IPS-20b (cell line): ENCODE measurements at regions not wholly inside any gene's neighbourhood (a gene's known extent, or its start where the extent isn't known, plus 50 kb on each side); places are given as distances from the start of the nearest gene placed in this dataset.

ENCODE experiments used
- H3K27ac ChIP-seq: one replicate; pipeline ENCODE4 v1.5.1; 2013; ENCODE audit warnings: low read length
- H3K27me3 ChIP-seq: 2 replicates; pipeline ENCODE4 v1.6.1; 2013; ENCODE audit warnings: mild to moderate bottlenecking, low read length, inconsistent platforms; ENCODE audit not compliant: insufficient read depth
- H3K36me3 ChIP-seq: 2 replicates; pipeline ENCODE4 v1.6.1; 2013; ENCODE audit warnings: low read depth, mild to moderate bottlenecking, inconsistent platforms, low read length, moderate library complexity; ENCODE audit not compliant: insufficient read depth
- H3K4me1 ChIP-seq: 2 replicates; pipeline ENCODE4 v1.6.1; 2013; ENCODE audit warnings: mild to moderate bottlenecking, control low read depth, inconsistent platforms, low read length, moderate library complexity; ENCODE audit not compliant: insufficient read depth
- H3K4me3 ChIP-seq: 2 replicates; pipeline ENCODE4 v1.5.1; 2013; ENCODE audit warnings: mild to moderate bottlenecking, low read length, inconsistent platforms
- H3K9ac ChIP-seq: 2 replicates; pipeline ENCODE4 v1.6.1; 2013; ENCODE audit warnings: low read depth, mild to moderate bottlenecking, inconsistent platforms, low read length, moderate library complexity
- H3K9me3 ChIP-seq: 2 replicates; pipeline ENCODE4 v1.6.1; 2013; ENCODE audit warnings: mild to moderate bottlenecking, low read depth, low read length, inconsistent platforms; ENCODE audit not compliant: insufficient read depth

- H3K27me3 ChIP-seq = no peaks in the 10 kb centered on the region
- no peaks in the 10 kb centered on the region for H3K9me3 ChIP-seq
- H3K36me3 ChIP-seq = no peaks in the 10 kb centered on the region
- no peak overlapping the region for H3K4me3 ChIP-seq
- H3K27ac ChIP-seq = no peak overlapping the region
- no peak overlapping the region for H3K9ac ChIP-seq
- H3K4me1 ChIP-seq = no peaks in the 10 kb centered on the region
Measured at GRCh38 chr1:88118176-88118845, 565.8 kb upstream of the PKN2 start.

- Histone ChIP-seq H3K9ac (no peak overlapping the region), H3K27me3 (no peaks in the 10 kb centered on the region), H3K4me3 (no peak overlapping the region), H3K27ac (no peak overlapping the region), H3K9me3 (no peaks in the 10 kb centered on the region), H3K4me1 (no peaks in the 10 kb centered on the region; the same call in 1 of the 2 replicates), H3K36me3 (no peaks in the 10 kb centered on the region)
Measured at GRCh38 chr1:88124614-88125013, 559.5 kb upstream of the PKN2 start.

- Histone ChIP-seq H3K4me1 (no peaks in the 10 kb centered on the region; the same call in 1 of the 2 replicates), H3K9ac (no peak overlapping the region), H3K9me3 (peaks cover 2% of the 10 kb centered on the region; the same call in 1 of the 2 replicates), H3K27ac (no peak overlapping the region), H3K27me3 (no peaks in the 10 kb centered on the region), H3K4me3 (no peak overlapping the region), H3K36me3 (no peaks in the 10 kb centered on the region)
Measured at GRCh38 chr1:88126467-88126866, 557.6 kb upstream of the PKN2 start.

GRCh38 chr1:88133991-88134390 lies 550.1 kb upstream of the PKN2 start:
- Histone ChIP-seq H3K4me1 (peaks cover 25% of the 10 kb centered on the region; the same call in 1 of the 2 replicates), H3K9ac (no peak overlapping the region), H3K4me3 (no peak overlapping the region), H3K9me3 (peaks cover 5% of the 10 kb centered on the region; the same call in 1 of the 2 replicates), H3K27ac (no peak overlapping the region), H3K27me3 (no peaks in the 10 kb centered on the region), H3K36me3 (no peaks in the 10 kb centered on the region)

GRCh38 chr1:88134983-88135921 lies 548.8 kb upstream of the PKN2 start:
- Histone ChIP-seq H3K27ac (no peak overlapping the region), H3K36me3 (no peaks in the 10 kb centered on the region), H3K4me3 (no peak overlapping the region), H3K4me1 (peaks cover 25% of the 10 kb centered on the region; the same call in 1 of the 2 replicates), H3K9ac (no peak overlapping the region), H3K27me3 (no peaks in the 10 kb centered on the region), H3K9me3 (peaks cover 5% of the 10 kb centered on the region; the same call in 1 of the 2 replicates)

GRCh38 chr1:88139633-88140032 lies 544.4 kb upstream of the PKN2 start:
- H3K36me3 ChIP-seq = no peaks in the 10 kb centered on the region

GRCh38 chr1:88140325-88140724 lies 543.7 kb upstream of the PKN2 start:
- Histone ChIP-seq H3K27ac (no peak overlapping the region), H3K9ac (no peak overlapping the region), H3K4me1 (peaks cover 11% of the 10 kb centered on the region; the same call in 1 of the 2 replicates), H3K9me3 (no peaks in the 10 kb centered on the region), H3K4me3 (no peak overlapping the region), H3K36me3 (no peaks in the 10 kb centered on the region), H3K27me3 (no peaks in the 10 kb centered on the region)

More at GRCh38 chr1:88139633-88140032, 544.4 kb upstream of the PKN2 start:
- H3K4me3 ChIP-seq = no peak overlapping the region
- peaks cover 17% of the 10 kb centered on the region; the same call in 1 of the 2 replicates for H3K4me1 ChIP-seq
- no peaks in the 10 kb centered on the region for H3K27me3 ChIP-seq
- no peak overlapping the region for H3K27ac ChIP-seq
- no peaks in the 10 kb centered on the region for H3K9me3 ChIP-seq
- no peak overlapping the region for H3K9ac ChIP-seq

- Histone ChIP-seq H3K27ac (no peak overlapping the region), H3K36me3 (no peaks in the 10 kb centered on the region), H3K27me3 (no peaks in the 10 kb centered on the region), H3K4me3 (no peak overlapping the region), H3K4me1 (peaks cover 5% of the 10 kb centered on the region; the same call in 1 of the 2 replicates), H3K9ac (no peak overlapping the region), H3K9me3 (no peaks in the 10 kb centered on the region)
Measured at GRCh38 chr1:88141499-88142074, 542.5 kb upstream of the PKN2 start.

- H3K4me3 ChIP-seq = no peak overlapping the region
- no peaks in the 10 kb centered on the region for H3K4me1 ChIP-seq
- H3K9ac ChIP-seq = no peak overlapping the region
- H3K27me3 ChIP-seq = no peaks in the 10 kb centered on the region
- H3K9me3 ChIP-seq = no peaks in the 10 kb centered on the region
- H3K36me3 ChIP-seq = no peaks in the 10 kb centered on the region
- no peak overlapping the region for H3K27ac ChIP-seq
Measured at GRCh38 chr1:88145752-88146151, 538.3 kb upstream of the PKN2 start.

GRCh38 chr1:88149686-88150085 lies 534.4 kb upstream of the PKN2 start:
- no peaks in the 10 kb centered on the region for H3K9me3 ChIP-seq
- no peaks in the 10 kb centered on the region for H3K27me3 ChIP-seq
- H3K27ac ChIP-seq = no peak overlapping the region
- H3K9ac ChIP-seq = no peak overlapping the region
- no peaks in the 10 kb centered on the region for H3K36me3 ChIP-seq
- H3K4me1 ChIP-seq = no peaks in the 10 kb centered on the region
- no peak overlapping the region for H3K4me3 ChIP-seq

- H3K9me3 ChIP-seq = no peaks in the 10 kb centered on the region
- H3K27ac ChIP-seq = no peak overlapping the region
- H3K36me3 ChIP-seq = no peaks in the 10 kb centered on the region
- H3K4me1 ChIP-seq = no peaks in the 10 kb centered on the region
- no peak overlapping the region for H3K9ac ChIP-seq
- no peaks in the 10 kb centered on the region for H3K27me3 ChIP-seq
- H3K4me3 ChIP-seq = no peak overlapping the region
Measured at GRCh38 chr1:88150330-88150729, 533.7 kb upstream of the PKN2 start.
